IPS DF 4.7 (cell line): ENCODE measurements at regions not wholly inside any gene's neighbourhood (a gene's known extent, or its start where the extent isn't known, plus 50 kb on each side); places are given as distances from the start of the nearest gene placed in this dataset.

Source experiments
- DNase-seq: peaks from one replicate; pipeline ENCODE4 v3.0.0-alpha.2; 2013; ENCODE audit warnings: low spot score; ENCODE audit errors: extremely low read depth

GRCh38 chr18:45562567-45563479 is 52.5 kb upstream of the SLC14A2 start:
- DNase-seq = no peak

- no peak for DNase-seq
Measured at GRCh38 chr18:45565280-45565970, 49.9 kb upstream of the SLC14A2 start.
